Activated CD4-positive, CD25-positive, alpha-beta regulatory T cell (primary cell): ENCODE measurements at regions not wholly inside any gene's neighbourhood (a gene's known extent, or its start where the extent isn't known, plus 50 kb on each side); places are given as distances from the start of the nearest gene placed in this dataset.
A peak's percentile ranks its signal among the peaks of the same experiment; 100 is the strongest.

ENCODE experiments used
- DNase-seq, 4 experiments: peaks; one replicate each; lab custom pipeline; 2025; lab: John Stamatoyannopoulos, UW

DNA sequence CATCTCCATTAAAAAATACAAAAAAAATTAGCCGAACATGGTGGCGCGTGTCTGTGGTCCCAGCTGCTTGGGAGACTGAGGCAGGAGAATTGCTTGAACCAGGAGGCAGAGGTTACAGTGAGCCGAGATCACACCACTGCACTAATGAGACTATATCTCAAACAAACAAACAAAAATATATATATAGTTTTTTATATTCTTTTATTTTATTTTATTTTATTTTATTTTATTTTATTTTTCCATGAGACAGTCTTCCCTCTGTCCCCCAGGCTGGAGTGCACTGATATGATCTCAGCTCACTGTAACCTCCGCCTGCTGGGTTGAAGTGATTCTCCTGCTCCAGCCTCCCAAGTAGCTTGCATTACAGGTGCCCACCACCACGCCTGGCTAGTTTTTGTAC, 79.5 kb downstream of the IRF2BPL start:
- DNase-seq = no peak

- no peak for DNase-seq
Measured at GRCh38 chr14:76948213-76948947, 80.1 kb downstream of the IRF2BPL start.

GRCh38 chr14:76947838-76948184, 80.7 kb downstream of the IRF2BPL start:
- DNase-seq = no peak

- peak; percentile 42 to 65 (median 52) for DNase-seq
Measured at GRCh38 chr14:76947078-76947837, 81.2 kb downstream of the IRF2BPL start.

GRCh38 chr14:76946753-76947077, 81.8 kb downstream of the IRF2BPL start:
- DNase-seq = no peak

DNA sequence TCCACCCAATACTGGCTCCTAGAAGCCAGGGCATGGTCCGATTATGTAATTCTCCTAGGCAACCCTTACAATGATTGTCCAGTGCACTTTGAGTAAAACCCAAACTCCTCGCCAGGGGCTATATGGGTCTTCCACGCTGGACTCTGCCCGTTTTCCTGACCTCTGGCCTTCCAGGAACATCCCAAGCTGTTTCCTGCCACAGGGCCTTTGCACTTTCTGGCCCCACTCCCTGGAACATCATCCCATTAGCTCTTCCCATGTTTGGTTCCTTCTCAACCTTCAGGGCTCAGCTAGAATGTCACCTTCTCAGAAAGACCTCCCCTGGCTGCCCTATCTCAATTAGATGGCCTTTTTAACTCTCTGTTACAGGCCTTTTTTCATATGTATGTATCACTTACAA, 85.4 kb downstream of the IRF2BPL start:
- DNase-seq = no peak

- DNase-seq = no peak
Measured at GRCh38 chr14:76941946-76942805, 86.3 kb downstream of the IRF2BPL start.

DNA sequence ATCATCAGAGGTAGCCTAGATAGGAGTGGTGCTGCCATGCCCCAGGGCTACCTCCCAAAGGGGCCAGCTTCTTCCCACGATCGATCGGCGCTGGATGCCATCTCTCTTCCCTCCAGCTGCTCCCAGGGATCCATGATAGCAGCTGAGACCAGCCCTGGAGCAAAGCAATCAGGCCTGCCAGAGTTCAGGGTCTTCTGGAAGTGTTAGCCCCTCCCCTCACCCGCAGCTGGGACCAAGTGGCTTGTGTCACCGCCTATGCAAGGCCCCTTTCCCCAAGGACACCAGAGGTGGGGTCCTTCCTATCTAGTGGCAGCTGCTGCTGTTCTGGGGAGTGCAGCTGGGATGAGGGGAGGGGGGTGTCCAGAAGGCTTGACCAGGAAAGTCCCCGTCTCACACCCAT, 87.0 kb downstream of the IRF2BPL start:
- no peak for DNase-seq

DNA sequence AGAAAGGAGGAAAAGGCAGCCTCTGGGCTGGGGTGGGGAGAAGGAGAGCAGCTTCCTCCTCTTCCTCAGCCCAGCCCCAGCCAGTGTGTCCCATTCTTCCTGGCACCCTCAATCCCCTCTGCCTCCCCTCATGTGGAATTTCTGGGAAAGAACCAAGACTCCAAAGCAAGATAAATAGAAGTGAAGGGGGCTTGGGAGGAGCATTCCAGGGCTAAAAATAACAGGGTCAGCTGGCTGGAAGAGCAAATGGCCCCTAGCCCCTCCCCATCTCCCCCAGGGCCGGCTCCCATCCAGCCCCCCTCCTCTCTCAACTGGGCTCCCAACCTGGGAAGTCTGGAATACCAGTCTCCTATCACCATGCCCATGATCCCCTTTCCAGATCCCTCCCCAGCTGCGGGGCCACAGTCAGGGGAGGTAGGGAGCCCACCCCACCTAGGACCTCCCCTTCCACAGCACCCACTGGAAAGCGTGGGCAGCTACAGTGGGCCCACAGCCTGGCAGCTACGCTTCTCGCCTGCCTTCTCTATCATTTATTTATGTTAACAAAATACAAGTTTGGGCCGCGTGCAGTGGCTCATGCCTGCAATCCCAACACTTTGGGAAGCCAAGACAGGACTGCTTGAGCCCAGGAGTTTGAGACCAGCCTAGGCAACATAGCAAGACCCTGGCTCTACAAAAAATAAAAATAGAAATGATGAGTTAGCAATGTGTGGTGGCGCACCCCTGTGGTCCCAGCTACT, 88.3 kb downstream of the IRF2BPL start:
- DNase-seq = no peak

DNA sequence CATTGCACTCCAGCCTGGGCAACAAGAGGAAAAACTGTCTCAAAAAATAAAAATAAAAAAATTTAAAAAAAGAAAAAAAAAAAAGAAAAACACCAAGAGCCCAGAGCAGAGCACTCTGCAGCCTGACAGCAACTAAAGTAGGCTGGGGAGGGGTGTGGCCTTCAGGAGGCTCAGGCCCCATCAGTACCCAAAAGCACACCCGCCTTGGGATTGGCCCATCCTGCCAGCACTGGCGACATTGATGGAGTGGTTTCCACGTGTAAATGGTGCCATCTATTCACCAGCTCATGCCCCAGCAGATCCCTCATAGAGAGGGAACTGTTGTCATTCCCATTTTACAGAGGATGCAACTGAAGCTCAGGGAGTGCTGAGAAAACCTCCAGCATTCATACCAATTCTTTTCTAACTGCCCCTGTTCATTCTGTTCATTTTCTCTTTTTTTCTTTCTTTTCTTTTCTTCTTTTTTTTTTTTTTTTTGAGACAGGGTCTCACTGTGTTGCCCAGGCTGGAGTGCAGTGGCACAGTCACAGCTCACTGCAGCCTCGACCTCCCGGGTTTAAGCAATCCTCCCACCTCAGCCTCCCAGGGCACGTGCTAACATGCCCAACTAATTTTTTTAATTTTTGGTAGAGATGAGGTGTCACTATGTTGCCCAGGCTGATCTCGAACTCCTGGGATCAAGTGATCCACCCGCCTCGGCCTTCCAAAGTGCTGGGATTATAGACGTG, 89.3 kb downstream of the IRF2BPL start:
- DNase-seq = no peak

DNA sequence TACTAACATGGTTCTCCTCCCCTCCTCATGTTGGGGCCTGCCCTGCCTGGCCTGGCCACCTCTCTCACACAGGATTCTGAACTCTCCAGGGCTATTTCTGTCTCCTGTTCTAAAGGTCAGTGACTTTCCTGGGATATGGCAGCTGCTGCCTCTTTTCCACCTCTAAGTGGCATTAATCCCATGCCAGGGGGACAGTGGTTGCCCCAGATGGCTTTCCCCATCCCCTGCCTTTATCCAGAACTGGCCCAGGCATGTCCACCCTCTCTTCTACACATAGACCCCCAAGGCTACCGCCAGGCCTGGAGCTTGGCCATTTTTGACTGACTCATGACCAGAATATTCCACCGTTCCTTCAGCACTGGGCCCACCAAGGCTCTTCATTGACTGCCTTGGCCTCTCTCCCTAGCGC, 90.4 kb downstream of the IRF2BPL start:
- no peak for DNase-seq

DNA sequence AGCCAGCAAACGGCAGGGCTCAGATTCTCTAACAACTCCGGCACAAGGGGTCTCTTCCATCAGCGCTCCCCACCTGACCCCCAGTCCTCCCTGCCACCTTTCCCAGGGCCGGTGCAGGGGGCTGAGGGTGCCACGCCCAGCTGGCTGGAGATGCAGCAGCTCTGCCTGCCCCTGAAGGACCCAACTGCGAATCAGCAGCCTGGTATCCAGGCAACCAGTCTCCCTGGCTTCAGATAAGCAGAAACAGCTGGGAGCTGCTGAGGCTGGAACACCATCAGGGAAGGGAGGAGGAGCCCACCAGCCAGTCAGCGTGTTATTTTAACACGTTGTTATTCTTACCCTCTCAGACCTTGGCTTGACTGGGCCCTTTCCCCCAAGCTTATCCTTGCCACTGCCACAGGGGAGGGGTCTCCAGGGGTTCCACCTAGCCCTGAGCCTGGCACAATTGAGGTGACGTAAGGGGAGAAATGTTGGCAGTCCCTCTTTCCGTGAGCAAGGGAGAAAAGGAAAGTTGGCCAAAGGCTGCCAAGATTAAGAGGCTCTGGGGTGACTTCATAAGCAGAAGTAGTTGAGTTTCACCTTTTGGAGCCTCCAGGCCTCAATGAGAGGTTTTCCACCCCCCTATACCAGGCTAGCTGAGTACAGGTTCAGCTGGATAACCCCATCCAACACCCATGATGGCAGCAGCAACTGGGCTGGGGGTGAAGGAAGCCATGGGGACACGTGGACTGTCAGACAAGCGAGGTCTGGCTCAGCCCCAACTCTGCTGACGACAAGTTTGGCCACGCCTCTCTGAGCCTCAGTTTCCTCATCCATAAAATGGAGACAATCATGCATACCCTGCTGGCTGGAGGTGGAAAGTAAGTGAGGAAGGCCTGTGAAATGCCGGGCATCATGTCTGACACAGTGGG, 91.1 kb downstream of the IRF2BPL start:
- DNase-seq = no peak

GRCh38 chr14:76936483-76936882, 92.0 kb downstream of the IRF2BPL start:
- DNase-seq = no peak

DNA sequence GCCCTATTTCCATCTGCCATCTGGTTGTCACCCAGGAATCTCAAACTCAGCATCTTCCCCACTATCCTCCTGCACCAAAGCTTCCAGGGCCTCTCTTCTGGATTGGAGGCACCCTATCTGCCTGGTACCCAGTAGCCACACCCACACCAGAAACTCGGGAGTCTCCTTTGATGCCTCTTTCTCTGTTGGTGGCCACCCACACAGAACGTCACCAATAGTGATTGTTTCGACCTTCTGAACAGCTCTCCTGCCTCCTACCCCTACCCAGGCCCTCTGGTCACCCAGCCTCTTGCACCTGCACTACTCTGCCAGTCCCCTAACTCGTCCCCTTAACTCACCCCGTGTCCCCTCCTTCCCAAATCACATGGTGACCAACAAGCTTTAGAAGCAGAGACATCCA, 95.0 kb downstream of the IRF2BPL start:
- no peak for DNase-seq

DNA sequence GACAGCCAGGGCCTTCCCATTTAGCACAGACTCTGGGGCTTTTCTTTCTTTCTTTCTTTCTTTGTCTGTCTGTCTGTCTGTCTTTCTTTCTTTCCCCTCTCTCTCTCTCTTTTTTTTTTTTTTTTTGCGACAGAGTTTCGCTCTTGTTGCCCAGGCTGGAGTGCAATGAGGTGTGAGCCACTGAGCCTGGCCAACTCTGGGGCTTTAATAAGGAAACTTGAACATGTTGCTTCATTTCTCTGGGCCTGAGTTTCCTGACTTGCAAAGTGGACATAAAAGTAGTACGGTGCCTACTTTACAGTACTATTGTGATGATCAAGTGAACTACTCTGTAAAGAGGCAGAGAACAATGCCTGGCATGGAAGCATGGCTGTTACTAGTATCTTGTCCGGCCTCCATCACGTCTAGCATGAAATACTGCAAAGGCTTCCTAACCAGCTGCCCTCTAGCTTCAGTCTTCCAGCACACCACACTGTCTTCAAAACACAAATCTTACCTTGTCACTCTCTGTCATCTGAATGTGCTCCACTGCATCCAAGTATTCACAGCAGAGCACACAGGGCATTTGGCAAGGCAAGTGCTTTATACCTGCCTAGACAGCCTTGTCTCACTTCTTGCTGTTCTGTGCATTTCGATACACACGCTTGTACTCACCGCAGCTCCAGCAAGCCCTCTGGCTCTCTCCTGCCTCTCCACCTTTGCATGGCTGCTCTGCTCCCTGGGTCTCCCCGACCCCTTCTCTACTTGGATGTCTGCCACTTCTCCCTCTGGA, 96.7 kb downstream of the IRF2BPL start:
- no peak for DNase-seq

DNA sequence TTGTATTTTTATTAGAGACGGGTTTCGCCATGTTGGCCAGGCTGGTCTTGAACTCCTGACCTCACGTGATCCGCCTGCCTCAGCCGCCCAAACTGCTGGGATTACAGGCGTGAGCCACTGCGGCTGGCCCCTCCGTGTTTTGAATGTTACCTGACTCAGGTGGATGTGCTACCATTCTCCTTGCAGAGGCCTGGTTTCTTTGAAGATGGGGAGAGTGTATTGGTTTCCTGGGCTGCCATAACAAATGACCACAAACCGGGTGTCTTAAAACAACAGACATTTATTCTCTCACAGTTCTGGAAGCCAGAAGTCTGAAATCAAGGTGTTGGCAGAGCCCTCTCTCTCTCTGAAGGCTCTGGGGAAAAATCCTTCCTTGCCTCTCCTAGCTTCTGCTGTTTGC, 98.0 kb downstream of the IRF2BPL start:
- no peak for DNase-seq

GRCh38 chr14:76929927-76930326, 98.6 kb downstream of the IRF2BPL start:
- peak in 2 of 4 experiments; percentile 11 for DNase-seq

- DNase-seq = no peak
Measured at GRCh38 chr14:76927971-76928700, 100.4 kb downstream of the IRF2BPL start.
